Hepatocyte (in vitro differentiated cells): ENCODE measurements at regions not wholly inside any gene's neighbourhood (a gene's known extent, or its start where the extent isn't known, plus 50 kb on each side); places are given as distances from the start of the nearest gene placed in this dataset.
A peak's percentile ranks its signal among the peaks of the same experiment; 100 is the strongest.
"Not testable (repeated sequence)": the region's sequence is repeated elsewhere in the genome, so short reads cannot be mapped to it uniquely, and the experiment has no call there.

Experiments
- DNase-seq: peaks from one replicate; pipeline ENCODE4 v3.0.0-alpha.2; 2016; ENCODE audit warnings: low spot score
- H2AFZ ChIP-seq: fragments of 200-600 bp; sonication (generic); 2 replicates; pipeline ENCODE4 v1.6.0; 2016; ENCODE audit warnings: antibody characterized with exemption, mild to moderate bottlenecking
- H3K27ac ChIP-seq: fragments of 200-600 bp; sonication (generic); 2 replicates; pipeline ENCODE4 v1.5.1; 2016; ENCODE audit warnings: mild to moderate bottlenecking
- H3K27me3 ChIP-seq: fragments of 200-600 bp; sonication (generic); 2 replicates; pipeline ENCODE4 v1.6.1; 2016
- H3K36me3 ChIP-seq: fragments of 200-600 bp; sonication (generic); replicated peaks from 2 replicates; pipeline ENCODE4 v1.5.1; 2016; ENCODE audit warnings: low read depth; ENCODE audit not compliant: insufficient read depth
- H3K4me1 ChIP-seq: fragments of 200-600 bp; sonication (generic); 2 replicates; pipeline ENCODE4 v1.5.1; 2016; ENCODE audit warnings: mild to moderate bottlenecking, moderate library complexity; ENCODE audit not compliant: insufficient read depth
- H3K4me2 ChIP-seq: fragments of 200-600 bp; sonication (generic); 2 replicates; pipeline ENCODE4 v1.6.0; 2016
- H3K4me3 ChIP-seq: fragments of 200-600 bp; sonication (generic); 2 replicates; pipeline ENCODE4 v1.5.1; 2016; ENCODE audit warnings: mild to moderate bottlenecking
- H3K79me2 ChIP-seq: fragments of 200-600 bp; sonication (generic); 2 replicates; pipeline ENCODE4 v1.6.0; 2017; ENCODE audit warnings: mild to moderate bottlenecking
- H3K9me2 ChIP-seq: fragments of 200-600 bp; sonication (generic); replicated peaks from 2 replicates; pipeline ENCODE4 v1.6.0; 2017; ENCODE audit warnings: mild to moderate bottlenecking; ENCODE audit not compliant: insufficient read depth
- H3K9me3 ChIP-seq: fragments of 200-600 bp; sonication (generic); 2 replicates; pipeline ENCODE4 v1.5.1; 2016; ENCODE audit warnings: low read depth, mild to moderate bottlenecking
- H4K20me1 ChIP-seq: fragments of 200-600 bp; sonication (generic); 2 replicates; pipeline ENCODE4 v1.6.0; 2016; ENCODE audit warnings: mild to moderate bottlenecking; ENCODE audit not compliant: insufficient read depth, poor library complexity, severe bottlenecking
- EZH2 ChIP-seq: fragments of 200-600 bp; sonication (generic); IDR thresholded peaks from 2 replicates; pipeline ENCODE4 v1.6.1; 2016; ENCODE audit warnings: antibody characterized with exemption, mild to moderate bottlenecking, borderline replicate concordance
- EZH2phosphoT487 ChIP-seq: fragments of 200-600 bp; sonication (generic); IDR thresholded peaks from one replicate; pipeline ENCODE4 v1.6.1; 2018; ENCODE audit warnings: antibody characterized with exemption, mild to moderate bottlenecking, low read depth, moderate library complexity; ENCODE audit not compliant: unreplicated experiment, severe bottlenecking
- WGBS: methylation state at CpG from one replicate; pipeline ENCODE4 v1.1.6; 2016; ENCODE audit warnings: low lambda C conversion rate; ENCODE audit errors: missing lambda C conversion rate; 5-methylcytosine and 5-hydroxymethylcytosine counted together
- TF ChIP-seq, protein P1 (sequence below): fragments of 200-600 bp; sonication (generic); IDR thresholded peaks from 2 replicates; pipeline ENCODE4 v1.5.1; 2016; ENCODE audit warnings: antibody characterized with exemption, mild to moderate bottlenecking; ENCODE audit not compliant: poor library complexity

DNA sequence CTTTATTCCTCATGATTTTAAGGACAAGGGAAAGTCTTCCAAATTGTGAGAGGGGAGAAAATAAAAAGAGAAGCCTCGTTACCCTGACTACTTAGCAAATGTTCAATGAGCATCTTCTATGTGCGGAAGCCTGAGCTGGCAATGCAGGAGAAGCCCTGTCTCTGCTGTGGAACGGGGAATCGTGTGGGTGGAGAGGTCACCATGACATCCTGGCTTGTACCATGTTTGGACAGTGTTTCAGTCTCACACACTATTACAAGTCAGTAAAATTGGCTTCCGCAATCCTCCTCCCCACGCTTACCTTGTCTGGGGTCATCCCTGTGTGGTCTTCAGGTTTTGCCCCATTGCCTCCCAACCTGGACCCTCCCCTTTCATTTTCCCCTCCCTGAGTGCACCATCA lies 65.0 kb upstream of the PPM1B start:
- Histone ChIP-seq H3K4me1 (no peaks in the 10 kb centered on the region), H3K79me2 (no peaks in the 10 kb centered on the region), H3K9me2 (no peaks in the 10 kb centered on the region), H3K4me3 (no peak overlapping the region), H3K4me2 (no peak overlapping the region), H3K9me3 (no peaks in the 10 kb centered on the region), H4K20me1 (no peaks in the 10 kb centered on the region), H3K27ac (no peak overlapping the region), H2AFZ (no peak overlapping the region), H3K36me3 (no peaks in the 10 kb centered on the region), H3K27me3 (no peaks in the 10 kb centered on the region)
- TF ChIP-seq EZH2 (no peak), EZH2phosphoT487 (no peak)
- TF ChIP-seq, protein P1, sequence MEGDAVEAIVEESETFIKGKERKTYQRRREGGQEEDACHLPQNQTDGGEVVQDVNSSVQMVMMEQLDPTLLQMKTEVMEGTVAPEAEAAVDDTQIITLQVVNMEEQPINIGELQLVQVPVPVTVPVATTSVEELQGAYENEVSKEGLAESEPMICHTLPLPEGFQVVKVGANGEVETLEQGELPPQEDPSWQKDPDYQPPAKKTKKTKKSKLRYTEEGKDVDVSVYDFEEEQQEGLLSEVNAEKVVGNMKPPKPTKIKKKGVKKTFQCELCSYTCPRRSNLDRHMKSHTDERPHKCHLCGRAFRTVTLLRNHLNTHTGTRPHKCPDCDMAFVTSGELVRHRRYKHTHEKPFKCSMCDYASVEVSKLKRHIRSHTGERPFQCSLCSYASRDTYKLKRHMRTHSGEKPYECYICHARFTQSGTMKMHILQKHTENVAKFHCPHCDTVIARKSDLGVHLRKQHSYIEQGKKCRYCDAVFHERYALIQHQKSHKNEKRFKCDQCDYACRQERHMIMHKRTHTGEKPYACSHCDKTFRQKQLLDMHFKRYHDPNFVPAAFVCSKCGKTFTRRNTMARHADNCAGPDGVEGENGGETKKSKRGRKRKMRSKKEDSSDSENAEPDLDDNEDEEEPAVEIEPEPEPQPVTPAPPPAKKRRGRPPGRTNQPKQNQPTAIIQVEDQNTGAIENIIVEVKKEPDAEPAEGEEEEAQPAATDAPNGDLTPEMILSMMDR: no peak
- no peak for DNase-seq
- WGBS: 92% methylated on average over 6 of the region's 6 CpGs

DNA sequence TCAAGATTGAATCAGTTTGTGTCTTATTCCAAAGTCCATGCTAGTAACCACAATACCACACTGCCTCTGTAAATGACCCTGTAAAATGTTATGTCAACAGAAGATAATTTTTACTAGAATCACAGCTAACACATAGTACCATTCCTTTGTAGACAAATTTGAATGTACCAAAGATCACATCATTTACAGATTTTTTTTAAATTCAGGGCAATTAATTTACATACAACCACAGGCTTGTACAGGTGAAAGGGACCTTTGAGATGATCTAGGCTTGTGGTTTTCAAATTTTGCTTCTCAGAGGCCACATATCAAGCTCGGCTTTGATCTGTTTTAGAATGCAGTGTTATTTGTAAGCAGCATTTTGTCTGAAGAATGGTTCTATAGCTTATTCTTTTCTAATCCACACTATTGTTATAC lies 63.8 kb upstream of the PPM1B start:
- H3K79me2 ChIP-seq: no peaks in the 10 kb centered on the region
- peak overlapping the region; percentile 19 for H3K27ac ChIP-seq
- H2AFZ ChIP-seq: no peak overlapping the region
- H3K4me1 ChIP-seq: no peaks in the 10 kb centered on the region
- H3K4me2 ChIP-seq: no peak overlapping the region
- H3K4me3 ChIP-seq: no peak overlapping the region
- no peaks in the 10 kb centered on the region for H3K36me3 ChIP-seq
- WGBS: 88% methylated on average over 1 of the region's 1 CpG
- no peaks in the 10 kb centered on the region for H4K20me1 ChIP-seq
- no peaks in the 10 kb centered on the region for H3K9me3 ChIP-seq
- H3K9me2 ChIP-seq: no peaks in the 10 kb centered on the region
- H3K27me3 ChIP-seq: no peaks in the 10 kb centered on the region
- TF ChIP-seq, protein P1: no peak
- TF ChIP-seq EZH2 (no peak), EZH2phosphoT487 (no peak)
- DNase-seq: no peak

DNA sequence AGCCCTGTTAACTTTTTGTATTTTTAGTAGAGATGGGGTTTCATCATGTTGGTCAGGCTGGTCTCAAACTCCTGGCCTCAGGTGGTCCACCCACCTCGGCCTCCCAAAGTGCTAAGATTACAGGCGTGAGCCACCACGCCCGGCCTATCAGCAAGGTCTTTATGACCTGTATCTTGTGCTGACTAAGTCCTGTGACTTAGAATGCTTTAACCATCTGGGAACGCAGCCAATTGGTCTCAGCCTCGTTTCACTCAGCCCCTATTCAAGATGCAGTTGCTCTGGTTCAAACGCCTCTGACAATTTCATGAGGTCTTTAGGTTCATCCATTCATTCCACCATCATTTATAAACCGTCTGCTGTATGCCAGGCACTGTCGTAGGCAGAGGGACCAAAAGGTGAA lies 62.2 kb upstream of the PPM1B start:
- not testable (repeated sequence) for H3K27me3 ChIP-seq, H4K20me1 ChIP-seq, H3K4me3 ChIP-seq, H3K9me2 ChIP-seq, DNase-seq, H3K9me3 ChIP-seq, H3K79me2 ChIP-seq, H3K27ac ChIP-seq, H3K4me2 ChIP-seq, H3K36me3 ChIP-seq, H2AFZ ChIP-seq, H3K4me1 ChIP-seq
- WGBS: 80% methylated on average over 9 of the region's 9 CpGs

DNA sequence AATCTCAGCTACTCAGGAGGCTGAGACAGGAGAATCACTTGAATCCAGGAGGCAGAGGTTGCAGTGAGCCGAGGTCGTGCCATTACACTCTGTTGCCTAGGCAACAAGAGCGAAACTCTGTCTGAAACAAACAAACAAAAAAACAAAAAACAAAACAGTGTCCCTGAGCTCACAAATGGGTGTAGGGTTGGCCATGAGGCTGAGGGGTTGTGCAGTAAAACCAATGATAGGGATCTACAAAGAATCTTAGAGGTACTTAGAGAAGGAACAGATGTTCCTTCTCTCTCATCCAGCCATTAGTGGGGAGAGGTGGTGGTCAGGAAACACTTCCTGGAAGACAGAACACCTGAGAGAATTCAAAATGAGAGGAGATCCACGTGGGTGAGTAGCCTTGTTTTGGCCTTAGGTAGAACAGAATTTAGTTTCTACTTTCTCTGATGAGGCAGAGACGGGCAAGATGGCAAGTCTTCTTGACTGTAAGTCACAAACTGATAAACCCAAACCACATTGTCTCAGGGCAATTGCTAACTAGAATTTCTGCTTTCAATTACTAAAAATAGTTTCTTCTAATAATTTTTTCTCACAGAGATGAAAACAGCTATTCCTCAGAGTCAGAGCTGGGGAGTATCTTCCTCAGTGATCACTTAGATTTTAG lies 61.5 kb upstream of the PPM1B start:
- no peak overlapping the region for H3K4me3 ChIP-seq
- H2AFZ ChIP-seq: no peak overlapping the region
- no peak for DNase-seq
- 82% methylated on average over 5 of the region's 5 CpGs for WGBS
- no peak overlapping the region for H3K27ac ChIP-seq
- H3K4me1 ChIP-seq: no peaks in the 10 kb centered on the region
- H3K36me3 ChIP-seq: no peaks in the 10 kb centered on the region
- H3K4me2 ChIP-seq: no peak overlapping the region
- H3K79me2 ChIP-seq: no peaks in the 10 kb centered on the region
- no peaks in the 10 kb centered on the region for H3K27me3 ChIP-seq
- TF ChIP-seq, protein P1: no peak
- TF ChIP-seq EZH2phosphoT487: no peak
- no peak for TF ChIP-seq EZH2
- no peaks in the 10 kb centered on the region for H3K9me3 ChIP-seq
- no peaks in the 10 kb centered on the region for H4K20me1 ChIP-seq
- H3K9me2 ChIP-seq: no peaks in the 10 kb centered on the region
